HAP-1 (cell line): ENCODE measurements at regions not wholly inside any gene's neighbourhood (a gene's known extent, or its start where the extent isn't known, plus 50 kb on each side); places are given as distances from the start of the nearest gene placed in this dataset.

Experiments used
- DNase-seq, 2 experiments: peaks; one replicate each; pipeline ENCODE4 v3.0.0-alpha.2; 2016 to 2020; ENCODE audit warnings: low spot score in 2 of 2
- H3K27me3 ChIP-seq: fragments of 250-450 bp; sonication (Bioruptor Pico); 2 replicates; pipeline ENCODE4 v1.5.1; 2020; ENCODE audit warnings: low read depth, mild to moderate bottlenecking, moderate library complexity
- H3K36me3 ChIP-seq: fragments of 250-450 bp; sonication (Bioruptor Pico); replicated peaks from 2 replicates; pipeline ENCODE4 v1.5.1; 2020; ENCODE audit warnings: mild to moderate bottlenecking
- H3K4me1 ChIP-seq: fragments of 250-450 bp; sonication (Bioruptor Pico); 2 replicates; pipeline ENCODE4 v1.5.1; 2020; ENCODE audit warnings: mild to moderate bottlenecking
- H3K4me3 ChIP-seq: fragments of 250-450 bp; sonication (Bioruptor Pico); 2 replicates; pipeline ENCODE4 v1.5.1; 2020; ENCODE audit warnings: mild to moderate bottlenecking, moderate library complexity
- H3K9me3 ChIP-seq: fragments of 250-450 bp; sonication (Bioruptor Pico); 2 replicates; pipeline ENCODE4 v1.5.1; 2020; ENCODE audit warnings: mild to moderate bottlenecking, moderate library complexity
- in situ Hi-C: fragments of 300-500 bp; cut with MboI; formaldehyde crosslinking; loops from 3 replicates; pipeline ENCODE4 v1.14.3; 2020; ENCODE audit warnings: low sequenced_read_pairs, inconsistent platforms, mixed read lengths

- peak in 1 of 2 experiments; percentile 3 for DNase-seq
- Histone ChIP-seq H3K4me3 (no peak overlapping the region), H3K9me3 (no peaks in the 10 kb centered on the region), H3K27me3 (no peaks in the 10 kb centered on the region), H3K36me3 (no peaks in the 10 kb centered on the region), H3K4me1 (no peaks in the 10 kb centered on the region)
- in situ Hi-C loops, result no loop called here
Observed at GRCh38 chr6:14671261-14671681, 553.7 kb downstream of the CD83 start.

- Histone ChIP-seq H3K4me1 (no peaks in the 10 kb centered on the region), H3K9me3 (no peaks in the 10 kb centered on the region), H3K36me3 (no peaks in the 10 kb centered on the region), H3K27me3 (no peaks in the 10 kb centered on the region), H3K4me3 (no peak overlapping the region)
- no peak for DNase-seq
- in situ Hi-C loops, result no loop called here
Observed at GRCh38 chr6:14671937-14672336, 554.4 kb downstream of the CD83 start.

GRCh38 chr6:14673201-14673600 is 555.6 kb downstream of the CD83 start:
- Histone ChIP-seq H3K9me3 (no peaks in the 10 kb centered on the region), H3K4me3 (no peak overlapping the region), H3K27me3 (no peaks in the 10 kb centered on the region), H3K36me3 (no peaks in the 10 kb centered on the region), H3K4me1 (no peaks in the 10 kb centered on the region)
- DNase-seq, result no peak
- in situ Hi-C loops, result no loop called here

- H3K4me3 ChIP-seq, result no peak overlapping the region
- H3K9me3 ChIP-seq, result no peaks in the 10 kb centered on the region
- no peaks in the 10 kb centered on the region for H3K27me3 ChIP-seq
- H3K4me1 ChIP-seq, result no peaks in the 10 kb centered on the region
- no peak for DNase-seq
- in situ Hi-C loops, result no loop called here
- no peaks in the 10 kb centered on the region for H3K36me3 ChIP-seq
Observed at GRCh38 chr6:14674458-14674857, 556.9 kb downstream of the CD83 start.

- no peak overlapping the region for H3K4me3 ChIP-seq
- H3K9me3 ChIP-seq, result no peaks in the 10 kb centered on the region
- in situ Hi-C loops, result no loop called here
Observed at GRCh38 chr6:14674867-14675648, 557.5 kb downstream of the CD83 start.

GRCh38 chr6:14676064-14676463 is 558.5 kb downstream of the CD83 start:
- Histone ChIP-seq H3K4me1 (no peaks in the 10 kb centered on the region), H3K9me3 (no peaks in the 10 kb centered on the region), H3K4me3 (no peak overlapping the region), H3K36me3 (no peaks in the 10 kb centered on the region), H3K27me3 (no peaks in the 10 kb centered on the region)
- in situ Hi-C loops, result no loop called here
- DNase-seq, result no peak

More at GRCh38 chr6:14674867-14675648, 557.5 kb downstream of the CD83 start:
- Histone ChIP-seq H3K27me3 (no peaks in the 10 kb centered on the region), H3K36me3 (no peaks in the 10 kb centered on the region), H3K4me1 (no peaks in the 10 kb centered on the region)
- no peak for DNase-seq

GRCh38 chr6:14676977-14677781 is 559.6 kb downstream of the CD83 start:
- Histone ChIP-seq H3K4me1 (no peaks in the 10 kb centered on the region), H3K4me3 (no peak overlapping the region), H3K9me3 (no peaks in the 10 kb centered on the region), H3K27me3 (no peaks in the 10 kb centered on the region), H3K36me3 (no peaks in the 10 kb centered on the region)
- DNase-seq, result no peak
- in situ Hi-C loops, result no loop called here

GRCh38 chr6:14681699-14682487 is 564.0 kb upstream of the JARID2 start:
- no peak for DNase-seq
- H3K36me3 ChIP-seq, result no peaks in the 10 kb centered on the region
- H3K4me3 ChIP-seq, result no peak overlapping the region
- H3K9me3 ChIP-seq, result no peaks in the 10 kb centered on the region
- H3K4me1 ChIP-seq, result no peaks in the 10 kb centered on the region
- in situ Hi-C loops, result no loop called here
- no peaks in the 10 kb centered on the region for H3K27me3 ChIP-seq

- Histone ChIP-seq H3K27me3 (no peaks in the 10 kb centered on the region), H3K36me3 (no peaks in the 10 kb centered on the region), H3K9me3 (no peaks in the 10 kb centered on the region), H3K4me1 (no peaks in the 10 kb centered on the region), H3K4me3 (no peak overlapping the region)
- in situ Hi-C loops, result no loop called here
- no peak for DNase-seq
Observed at GRCh38 chr6:14682812-14683211, 563.1 kb upstream of the JARID2 start.

- H3K36me3 ChIP-seq, result no peaks in the 10 kb centered on the region
- H3K4me1 ChIP-seq, result no peaks in the 10 kb centered on the region
- in situ Hi-C loops, result no loop called here
- H3K9me3 ChIP-seq, result no peaks in the 10 kb centered on the region
- no peaks in the 10 kb centered on the region for H3K27me3 ChIP-seq
- H3K4me3 ChIP-seq, result no peak overlapping the region
- DNase-seq, result no peak
Observed at GRCh38 chr6:14689639-14690038, 556.2 kb upstream of the JARID2 start.

GRCh38 chr6:14690120-14691056 is 555.5 kb upstream of the JARID2 start:
- in situ Hi-C loops, result no loop called here
- no peaks in the 10 kb centered on the region for H3K4me1 ChIP-seq
- H3K4me3 ChIP-seq, result no peak overlapping the region
- no peaks in the 10 kb centered on the region for H3K9me3 ChIP-seq
- H3K36me3 ChIP-seq, result no peaks in the 10 kb centered on the region
- DNase-seq, result no peak
- H3K27me3 ChIP-seq, result no peaks in the 10 kb centered on the region

- Histone ChIP-seq H3K27me3 (no peaks in the 10 kb centered on the region), H3K4me1 (no peaks in the 10 kb centered on the region), H3K9me3 (no peaks in the 10 kb centered on the region), H3K4me3 (no peak overlapping the region), H3K36me3 (no peaks in the 10 kb centered on the region)
- DNase-seq, result no peak
- in situ Hi-C loops, result no loop called here
Observed at GRCh38 chr6:14692208-14692607, 553.7 kb upstream of the JARID2 start.
